HL-60 (cell line): ENCODE measurements at regions not wholly inside any gene's neighbourhood (a gene's known extent, or its start where the extent isn't known, plus 50 kb on each side); places are given as distances from the start of the nearest gene placed in this dataset.

Experiments
- CTCF ChIP-seq: IDR thresholded peaks from one replicate; pipeline ENCODE4 v1.5.1; 2011; ENCODE audit warnings: low read length, control low read depth, inconsistent platforms; ENCODE audit not compliant: insufficient read depth
- GABPA ChIP-seq: IDR thresholded peaks from 2 replicates; pipeline ENCODE4 v1.6.1; 2012; ENCODE audit warnings: low read depth
- POLR2AphosphoS5 ChIP-seq: IDR thresholded peaks from 2 replicates; pipeline ENCODE4 v1.6.1; 2012; ENCODE audit warnings: low read depth

DNA sequence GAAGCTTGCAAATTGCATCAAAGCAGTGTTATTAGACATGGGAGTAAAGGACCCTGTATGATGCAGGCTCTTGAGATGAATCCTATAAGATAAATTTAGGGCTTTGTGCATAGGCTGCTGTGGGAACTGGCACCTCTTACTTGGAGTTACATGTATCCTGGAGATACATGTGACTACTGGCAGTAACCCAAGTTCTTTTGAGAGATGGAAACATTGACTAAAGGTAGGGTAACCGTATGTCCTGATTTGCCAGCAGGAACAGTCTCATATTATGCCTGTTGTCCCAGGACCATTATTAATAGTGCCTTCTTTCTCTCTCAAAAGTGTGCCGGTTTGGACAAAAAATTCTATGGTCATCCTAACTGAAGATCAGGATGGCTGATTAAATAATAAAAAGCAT lies 195.4 kb downstream of the LACC1 start:
- TF ChIP-seq CTCF (no peak), GABPA (no peak), POLR2AphosphoS5 (no peak)
